ENCODE measurements at regions not wholly inside any gene's neighbourhood (a gene's known extent, or its start where the extent isn't known, plus 50 kb on each side); places are given as distances from the start of the nearest gene placed in this dataset.

GRCh38 chr11:96466607-96467006, 76.8 kb downstream of the JRKL start:
- Histone ChIP-seq H3K4me3 (no peak overlapping the region), H2AFZ (ENCODE audit: control insufficient read depth, low read depth, low read length) (no peak overlapping the region), H4K20me1 (ENCODE audit: control insufficient read depth, insufficient read depth) (no peaks in the 10 kb centered on the region), H3K9me3 (replicated peaks; ENCODE audit: control insufficient read depth, insufficient read depth, low read length) (no peaks in the 10 kb centered on the region), H3K27ac (ENCODE audit: control insufficient read depth, insufficient read depth) (no peak overlapping the region), H3K9ac (ENCODE audit: control insufficient read depth, insufficient read depth, low read length) (no peak overlapping the region), H3K36me3 (ENCODE audit: control insufficient read depth in 2 of 2, insufficient read depth in 2 of 2, low read length in 1 of 2) (no peaks in the 10 kb centered on the region), H3K4me1 (ENCODE audit: control insufficient read depth, insufficient read depth, low read length) (no peaks in the 10 kb centered on the region), H3K79me2 (ENCODE audit: control insufficient read depth, insufficient read depth, low read length) (no peaks in the 10 kb centered on the region), H3K27me3 (replicated peaks in 1 of 2; ENCODE audit: control insufficient read depth in 2 of 2, insufficient read depth in 2 of 2, low read length in 1 of 2) (no peaks in the 10 kb centered on the region; a peak in 1 of 4 replicates), H3K4me2 (ENCODE audit: control insufficient read depth, insufficient read depth) (no peak overlapping the region)
- ATAC-seq (no peak), FAIRE-seq (no peak), DNase-seq (ENCODE audit: low read depth, low spot score) (no peak)
- CTCF ChIA-PET: interaction anchor here (1.0 to 5.0 kb wide), 3 partner anchors 674 to 679 kb away, joined by 3 to 75 read pairs (median 3); no protein-coding TSS in a partner anchor
- intact Hi-C loops (cut with micrococcal nuclease; ENCODE audit: unreplicated experiment) (no loop called here), in situ Hi-C loops (cut with MboI) (no loop called here)
- POLR2A ChIA-PET: no interaction called here
- no TSS peak for BruUV-seq (replicated peaks)
- 100% methylated on average over 2 of the region's 2 CpGs for WGBS (ENCODE audit: insufficient coverage, insufficient replicate concordance, low lambda C conversion rate, missing lambda C conversion rate)
- RAD21 ChIA-PET (ENCODE audit: unreplicated experiment): interaction anchor here (1.7 kb wide), 1 partner anchor 674 kb away, joined by 7 read pairs; no protein-coding TSS in a partner anchor
- SMC1A ChIA-PET (ENCODE audit: uncharacterized antibody, unreplicated experiment): interaction anchor here (1.3 to 2.6 kb wide), 4 partner anchors 21 to 686 kb away, joined by 3 to 13 read pairs (median 4); no protein-coding TSS in a partner anchor
- TF ChIP-seq ZBTB33 (IDR thresholded peaks at IDR 0.05) (no peak), NFXL1 (IDR thresholded peaks at IDR 0.05; ENCODE audit: borderline replicate concordance) (no peak), CREM (IDR thresholded peaks at IDR 0.05; ENCODE audit: low read depth) (no peak), SREBF2 (IDR thresholded peaks at IDR 0.05; ENCODE audit: low read length) (no peak), NR2C2 (IDR thresholded peaks at IDR 0.05; ENCODE audit: borderline replicate concordance, control insufficient read depth, insufficient read length, low read depth) (no peak), RUNX3 (IDR thresholded peaks at IDR 0.05; ENCODE audit: low read length) (no peak), MEF2B (IDR thresholded peaks at IDR 0.05; ENCODE audit: partially characterized antibody, poor library complexity, severe bottlenecking) (no peak), POLR2A (IDR thresholded peaks at IDR 0.05; ENCODE audit: low read depth, low read length) (no peak), ZNF207 (IDR thresholded peaks at IDR 0.05; ENCODE audit: borderline replicate concordance) (no peak)
- TF ChIP-seq, protein P1, sequence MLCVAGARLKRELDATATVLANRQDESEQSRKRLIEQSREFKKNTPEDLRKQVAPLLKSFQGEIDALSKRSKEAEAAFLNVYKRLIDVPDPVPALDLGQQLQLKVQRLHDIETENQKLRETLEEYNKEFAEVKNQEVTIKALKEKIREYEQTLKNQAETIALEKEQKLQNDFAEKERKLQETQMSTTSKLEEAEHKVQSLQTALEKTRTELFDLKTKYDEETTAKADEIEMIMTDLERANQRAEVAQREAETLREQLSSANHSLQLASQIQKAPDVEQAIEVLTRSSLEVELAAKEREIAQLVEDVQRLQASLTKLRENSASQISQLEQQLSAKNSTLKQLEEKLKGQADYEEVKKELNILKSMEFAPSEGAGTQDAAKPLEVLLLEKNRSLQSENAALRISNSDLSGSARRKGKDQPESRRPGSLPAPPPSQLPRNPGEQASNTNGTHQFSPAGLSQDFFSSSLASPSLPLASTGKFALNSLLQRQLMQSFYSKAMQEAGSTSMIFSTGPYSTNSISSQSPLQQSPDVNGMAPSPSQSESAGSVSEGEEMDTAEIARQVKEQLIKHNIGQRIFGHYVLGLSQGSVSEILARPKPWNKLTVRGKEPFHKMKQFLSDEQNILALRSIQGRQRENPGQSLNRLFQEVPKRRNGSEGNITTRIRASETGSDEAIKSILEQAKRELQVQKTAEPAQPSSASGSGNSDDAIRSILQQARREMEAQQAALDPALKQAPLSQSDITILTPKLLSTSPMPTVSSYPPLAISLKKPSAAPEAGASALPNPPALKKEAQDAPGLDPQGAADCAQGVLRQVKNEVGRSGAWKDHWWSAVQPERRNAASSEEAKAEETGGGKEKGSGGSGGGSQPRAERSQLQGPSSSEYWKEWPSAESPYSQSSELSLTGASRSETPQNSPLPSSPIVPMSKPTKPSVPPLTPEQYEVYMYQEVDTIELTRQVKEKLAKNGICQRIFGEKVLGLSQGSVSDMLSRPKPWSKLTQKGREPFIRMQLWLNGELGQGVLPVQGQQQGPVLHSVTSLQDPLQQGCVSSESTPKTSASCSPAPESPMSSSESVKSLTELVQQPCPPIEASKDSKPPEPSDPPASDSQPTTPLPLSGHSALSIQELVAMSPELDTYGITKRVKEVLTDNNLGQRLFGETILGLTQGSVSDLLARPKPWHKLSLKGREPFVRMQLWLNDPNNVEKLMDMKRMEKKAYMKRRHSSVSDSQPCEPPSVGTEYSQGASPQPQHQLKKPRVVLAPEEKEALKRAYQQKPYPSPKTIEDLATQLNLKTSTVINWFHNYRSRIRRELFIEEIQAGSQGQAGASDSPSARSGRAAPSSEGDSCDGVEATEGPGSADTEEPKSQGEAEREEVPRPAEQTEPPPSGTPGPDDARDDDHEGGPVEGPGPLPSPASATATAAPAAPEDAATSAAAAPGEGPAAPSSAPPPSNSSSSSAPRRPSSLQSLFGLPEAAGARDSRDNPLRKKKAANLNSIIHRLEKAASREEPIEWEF (IDR thresholded peaks at IDR 0.05; ENCODE audit: insufficient replicate concordance, low read depth, low read length): no peak
- TF ChIP-seq, protein P2, sequence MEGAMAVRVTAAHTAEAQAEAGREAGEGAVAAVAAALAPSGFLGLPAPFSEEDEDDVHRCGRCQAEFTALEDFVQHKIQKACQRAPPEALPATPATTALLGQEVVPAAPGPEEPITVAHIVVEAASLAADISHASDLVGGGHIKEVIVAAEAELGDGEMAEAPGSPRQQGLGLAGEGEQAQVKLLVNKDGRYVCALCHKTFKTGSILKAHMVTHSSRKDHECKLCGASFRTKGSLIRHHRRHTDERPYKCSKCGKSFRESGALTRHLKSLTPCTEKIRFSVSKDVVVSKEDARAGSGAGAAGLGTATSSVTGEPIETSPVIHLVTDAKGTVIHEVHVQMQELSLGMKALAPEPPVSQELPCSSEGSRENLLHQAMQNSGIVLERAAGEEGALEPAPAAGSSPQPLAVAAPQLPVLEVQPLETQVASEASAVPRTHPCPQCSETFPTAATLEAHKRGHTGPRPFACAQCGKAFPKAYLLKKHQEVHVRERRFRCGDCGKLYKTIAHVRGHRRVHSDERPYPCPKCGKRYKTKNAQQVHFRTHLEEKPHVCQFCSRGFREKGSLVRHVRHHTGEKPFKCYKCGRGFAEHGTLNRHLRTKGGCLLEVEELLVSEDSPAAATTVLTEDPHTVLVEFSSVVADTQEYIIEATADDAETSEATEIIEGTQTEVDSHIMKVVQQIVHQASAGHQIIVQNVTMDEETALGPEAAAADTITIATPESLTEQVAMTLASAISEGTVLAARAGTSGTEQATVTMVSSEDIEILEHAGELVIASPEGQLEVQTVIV (IDR thresholded peaks at IDR 0.05; ENCODE audit: borderline replicate concordance, partially characterized antibody): no peak

All from GM12878 (cell line).